Fibroblast of skin of scalp (primary cell): ENCODE measurements at regions not wholly inside any gene's neighbourhood (a gene's known extent, or its start where the extent isn't known, plus 50 kb on each side); places are given as distances from the start of the nearest gene placed in this dataset.

Experiments
- DNase-seq: peaks from one replicate; pipeline ENCODE4 v3.0.0-alpha.2; 2013

- DNase-seq, result no peak
Observed at GRCh38 chrY:15510984-15511650, 986.8 kb downstream of the NLGN4Y start.

- DNase-seq, result no peak
Observed at GRCh38 chrY:15535131-15535530, 1010.8 kb downstream of the NLGN4Y start.

GRCh38 chrY:15535784-15536511 is 1011.6 kb downstream of the NLGN4Y start:
- peak; percentile 96 for DNase-seq

GRCh38 chrY:15540516-15540915 is 1016.2 kb downstream of the NLGN4Y start:
- DNase-seq, result peak; percentile 77

- DNase-seq, result no peak
Observed at GRCh38 chrY:15546177-15546754, 1021.9 kb downstream of the NLGN4Y start.

GRCh38 chrY:15552074-15552473 is 1027.7 kb downstream of the NLGN4Y start:
- no peak for DNase-seq

- DNase-seq, result no peak
Observed at GRCh38 chrY:15554991-15555390, 1030.7 kb downstream of the NLGN4Y start.

- no peak for DNase-seq
Observed at GRCh38 chrY:15559169-15559568, 1034.8 kb downstream of the NLGN4Y start.

- DNase-seq, result no peak
Observed at GRCh38 chrY:15560840-15561239, 1036.5 kb downstream of the NLGN4Y start.

- no peak for DNase-seq
Observed at GRCh38 chrY:15561501-15562289, 1037.4 kb downstream of the NLGN4Y start.

GRCh38 chrY:15577886-15578285 is 1053.6 kb downstream of the NLGN4Y start:
- peak; percentile 78 for DNase-seq

- peak; percentile 70 for DNase-seq
Observed at GRCh38 chrY:15578761-15579160, 1054.4 kb downstream of the NLGN4Y start.

GRCh38 chrY:15579245-15579644 is 1054.9 kb downstream of the NLGN4Y start:
- no peak for DNase-seq

- DNase-seq, result no peak
Observed at GRCh38 chrY:15583111-15583510, 1058.8 kb downstream of the NLGN4Y start.

GRCh38 chrY:15592957-15593356 is 1068.6 kb downstream of the NLGN4Y start:
- DNase-seq, result no peak

- peak; percentile 61 for DNase-seq
Observed at GRCh38 chrY:15593476-15594160, 1069.3 kb downstream of the NLGN4Y start.

GRCh38 chrY:15594179-15594578 is 1069.8 kb downstream of the NLGN4Y start:
- no peak for DNase-seq

GRCh38 chrY:15600565-15600964 is 1076.2 kb downstream of the NLGN4Y start:
- no peak for DNase-seq

- DNase-seq, result no peak
Observed at GRCh38 chrY:15624370-15624769, 1100.0 kb downstream of the NLGN4Y start.

- DNase-seq, result peak; percentile 0
Observed at GRCh38 chrY:15624928-15625327, 1100.6 kb downstream of the NLGN4Y start.

GRCh38 chrY:15648198-15648597 is 1123.9 kb downstream of the NLGN4Y start:
- DNase-seq, result no peak

GRCh38 chrY:15650056-15650455 is 1125.7 kb downstream of the NLGN4Y start:
- DNase-seq, result no peak
